ENCODE measurements at regions not wholly inside any gene's neighbourhood (a gene's known extent, or its start where the extent isn't known, plus 50 kb on each side); places are given as distances from the start of the nearest gene placed in this dataset.
"Not testable (repeated sequence)": the region's sequence is repeated elsewhere in the genome, so short reads cannot be mapped to it uniquely, and the experiment has no call there.

DNA sequence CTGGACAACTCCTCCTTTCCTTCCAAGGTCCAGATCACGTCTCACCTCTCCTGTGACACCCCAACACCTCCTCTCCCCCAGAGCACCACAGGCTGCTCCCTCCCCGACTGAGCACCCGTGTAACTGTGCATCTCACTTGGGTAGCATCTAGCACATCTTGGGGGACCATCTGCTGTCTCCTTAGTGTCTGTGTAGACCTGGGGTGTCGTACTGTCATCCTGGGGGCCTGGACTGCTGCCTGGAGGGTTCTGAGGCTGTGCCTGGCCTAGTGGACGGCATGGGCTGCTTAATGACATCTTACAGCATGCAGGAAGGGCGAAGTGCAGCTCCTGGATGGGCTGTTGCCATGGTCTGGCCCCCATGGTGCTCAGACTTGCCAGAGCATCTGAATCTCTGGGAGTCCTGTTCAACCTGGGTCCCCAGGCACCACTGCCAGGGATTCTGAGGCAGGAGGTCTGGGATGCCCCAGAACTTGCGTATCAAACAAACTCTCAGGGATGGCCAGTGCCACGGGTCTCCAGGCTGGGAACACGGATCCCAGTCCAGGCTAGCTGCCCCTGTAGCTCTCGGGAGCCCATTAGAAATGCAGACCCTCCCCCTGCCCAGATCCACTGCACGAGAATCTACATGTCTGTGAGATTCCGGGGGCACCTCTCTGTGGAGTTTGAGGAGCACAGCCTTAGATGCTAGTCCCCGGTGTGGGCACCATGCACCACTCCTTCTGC lies 194.4 kb upstream of the ZNF469 start:
- H3K9me3 ChIP-seq (ENCODE audit: low read depth, low read length, poor library complexity, severe bottlenecking); CTCF ChIA-PET; DNase-seq (ENCODE audit: low spot score); H3K36me3 ChIP-seq (ENCODE audit: insufficient read depth, low read length, poor library complexity, severe bottlenecking); POLR2A ChIA-PET (ENCODE audit: low non-redundant PET); H3K4me3 ChIP-seq (ENCODE audit: low read depth, low read length, poor library complexity, severe bottlenecking); H3K27ac ChIP-seq (ENCODE audit: low read depth, low read length, poor library complexity, severe bottlenecking); BruUV-seq (replicated peaks); intact Hi-C loops (cut with micrococcal nuclease; ENCODE audit: unreplicated experiment); H3K4me1 ChIP-seq (ENCODE audit: insufficient read depth, low read length, poor library complexity, severe bottlenecking); H3K27me3 ChIP-seq (replicated peaks; ENCODE audit: insufficient read depth, low read depth, low read length, poor library complexity): not testable (repeated sequence)

DNA sequence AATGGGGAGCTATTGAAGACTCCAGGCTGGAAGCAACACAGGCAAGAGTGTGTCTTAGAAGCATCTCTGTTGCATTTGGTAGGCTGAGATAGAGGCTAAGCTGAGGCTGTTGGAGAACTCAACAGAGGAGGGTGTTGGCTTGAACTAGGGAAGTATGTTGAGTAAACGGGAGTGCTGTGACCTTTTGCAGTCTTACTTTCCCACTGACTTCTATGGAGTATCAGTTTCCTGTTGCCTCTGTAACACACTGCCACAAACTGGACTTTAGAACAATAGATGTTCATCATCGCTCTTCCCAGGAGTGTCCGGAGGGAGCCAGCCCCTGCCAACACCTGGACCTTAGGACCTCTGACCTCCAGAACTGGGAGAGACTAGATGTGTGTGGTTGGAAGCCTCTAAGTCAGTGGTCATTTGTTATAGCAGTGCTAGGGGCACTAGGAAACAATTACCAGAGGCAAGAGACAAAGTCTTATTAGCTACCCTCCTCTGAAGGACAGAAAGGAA lies 192.1 kb upstream of the ZNF469 start:
- CTCF ChIA-PET; H3K27me3 ChIP-seq (replicated peaks; ENCODE audit: insufficient read depth, low read depth, low read length, poor library complexity); POLR2A ChIA-PET (ENCODE audit: low non-redundant PET); H3K27ac ChIP-seq (ENCODE audit: low read depth, low read length, poor library complexity, severe bottlenecking); H3K4me1 ChIP-seq (ENCODE audit: insufficient read depth, low read length, poor library complexity, severe bottlenecking); H3K9me3 ChIP-seq (ENCODE audit: low read depth, low read length, poor library complexity, severe bottlenecking); DNase-seq (ENCODE audit: low spot score); H3K4me3 ChIP-seq (ENCODE audit: low read depth, low read length, poor library complexity, severe bottlenecking); H3K36me3 ChIP-seq (ENCODE audit: insufficient read depth, low read length, poor library complexity, severe bottlenecking); BruUV-seq (replicated peaks): not testable (repeated sequence)
- intact Hi-C loops (cut with micrococcal nuclease; ENCODE audit: unreplicated experiment), result loop anchor here (5.0 kb wide), 1 partner anchor 247 kb away; no protein-coding TSS in a partner anchor

DNA sequence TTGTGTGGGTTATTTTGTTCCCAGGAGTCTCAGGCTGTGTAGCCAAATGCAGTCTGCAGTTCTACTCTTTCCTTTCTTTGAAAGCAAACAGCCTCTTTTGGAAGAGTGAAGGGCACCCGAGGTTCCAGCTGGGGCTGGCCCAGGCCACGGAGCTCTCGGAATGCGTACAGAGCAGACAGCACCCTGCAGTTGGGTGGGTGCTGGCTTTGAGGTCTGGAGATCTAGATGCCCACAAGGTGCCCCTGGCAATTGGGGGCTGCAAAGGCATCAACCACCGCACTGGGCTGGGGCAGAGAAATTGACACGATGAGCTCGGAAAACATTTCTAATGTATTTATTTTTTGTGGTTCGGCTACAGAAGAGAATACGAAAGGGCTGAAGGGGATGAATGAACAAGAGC lies 191.6 kb upstream of the ZNF469 start:
- H3K4me3 ChIP-seq (ENCODE audit: low read depth, low read length, poor library complexity, severe bottlenecking); CTCF ChIA-PET; POLR2A ChIA-PET (ENCODE audit: low non-redundant PET); BruUV-seq (replicated peaks); H3K9me3 ChIP-seq (ENCODE audit: low read depth, low read length, poor library complexity, severe bottlenecking); H3K27ac ChIP-seq (ENCODE audit: low read depth, low read length, poor library complexity, severe bottlenecking); H3K4me1 ChIP-seq (ENCODE audit: insufficient read depth, low read length, poor library complexity, severe bottlenecking); H3K27me3 ChIP-seq (replicated peaks; ENCODE audit: insufficient read depth, low read depth, low read length, poor library complexity); H3K36me3 ChIP-seq (ENCODE audit: insufficient read depth, low read length, poor library complexity, severe bottlenecking); DNase-seq (ENCODE audit: low spot score): not testable (repeated sequence)
- intact Hi-C loops (cut with micrococcal nuclease; ENCODE audit: unreplicated experiment), result loop anchor here (5.0 kb wide), 1 partner anchor 246 kb away; no protein-coding TSS in a partner anchor

- no peak for DNase-seq (ENCODE audit: low spot score)
- ChIA-PET POLR2A (ENCODE audit: low non-redundant PET) (no interaction called here), CTCF (no interaction called here)
- Histone ChIP-seq H3K27ac (ENCODE audit: low read depth, low read length, poor library complexity, severe bottlenecking) (no peak overlapping the region), H3K27me3 (replicated peaks; ENCODE audit: insufficient read depth, low read depth, low read length, poor library complexity) (no peaks in the 10 kb centered on the region), H3K4me1 (ENCODE audit: insufficient read depth, low read length, poor library complexity, severe bottlenecking) (no peaks in the 10 kb centered on the region), H3K9me3 (ENCODE audit: low read depth, low read length, poor library complexity, severe bottlenecking) (no peaks in the 10 kb centered on the region), H3K4me3 (ENCODE audit: low read depth, low read length, poor library complexity, severe bottlenecking) (no peak overlapping the region), H3K36me3 (ENCODE audit: insufficient read depth, low read length, poor library complexity, severe bottlenecking) (no peaks in the 10 kb centered on the region)
- no TSS peak for BruUV-seq (replicated peaks)
- TF ChIP-seq EZH2 (IDR thresholded peaks at IDR 0.05; ENCODE audit: borderline replicate concordance, low read depth, low read length, poor library complexity, severe bottlenecking), result no peak
- TF ChIP-seq, protein P1, sequence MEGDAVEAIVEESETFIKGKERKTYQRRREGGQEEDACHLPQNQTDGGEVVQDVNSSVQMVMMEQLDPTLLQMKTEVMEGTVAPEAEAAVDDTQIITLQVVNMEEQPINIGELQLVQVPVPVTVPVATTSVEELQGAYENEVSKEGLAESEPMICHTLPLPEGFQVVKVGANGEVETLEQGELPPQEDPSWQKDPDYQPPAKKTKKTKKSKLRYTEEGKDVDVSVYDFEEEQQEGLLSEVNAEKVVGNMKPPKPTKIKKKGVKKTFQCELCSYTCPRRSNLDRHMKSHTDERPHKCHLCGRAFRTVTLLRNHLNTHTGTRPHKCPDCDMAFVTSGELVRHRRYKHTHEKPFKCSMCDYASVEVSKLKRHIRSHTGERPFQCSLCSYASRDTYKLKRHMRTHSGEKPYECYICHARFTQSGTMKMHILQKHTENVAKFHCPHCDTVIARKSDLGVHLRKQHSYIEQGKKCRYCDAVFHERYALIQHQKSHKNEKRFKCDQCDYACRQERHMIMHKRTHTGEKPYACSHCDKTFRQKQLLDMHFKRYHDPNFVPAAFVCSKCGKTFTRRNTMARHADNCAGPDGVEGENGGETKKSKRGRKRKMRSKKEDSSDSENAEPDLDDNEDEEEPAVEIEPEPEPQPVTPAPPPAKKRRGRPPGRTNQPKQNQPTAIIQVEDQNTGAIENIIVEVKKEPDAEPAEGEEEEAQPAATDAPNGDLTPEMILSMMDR (conservative IDR thresholded peaks at IDR 0.05; ENCODE audit: low read depth, low read length), result no peak
- intact Hi-C loops (cut with micrococcal nuclease; ENCODE audit: unreplicated experiment), result loop anchor here (5.0 kb wide), 1 partner anchor 245 kb away; no protein-coding TSS in a partner anchor
Measured at GRCh38 chr16:88192601-88193000, 190.2 kb upstream of the ZNF469 start.

Data from A673 (cell line).